H1 (cell line): ENCODE measurements at regions not wholly inside any gene's neighbourhood (a gene's known extent, or its start where the extent isn't known, plus 50 kb on each side); places are given as distances from the start of the nearest gene placed in this dataset.

Experiments used
- CTCF ChIP-seq, 3 experiments: IDR thresholded peaks; 1 replicate in 2 of 3; 2 replicates in 1 of 3; pipeline versions ENCODE4 v1.5.1 to v1.6.1; 2011; ENCODE audit warnings: low read length in 3 of 3, mild to moderate bottlenecking in 3 of 3, inconsistent platforms in 2 of 3, low read depth in 1 of 3, moderate library complexity in 1 of 3; ENCODE audit not compliant: insufficient read depth in 1 of 3; ENCODE audit errors: control extremely low read depth in 1 of 3
- EP300 ChIP-seq, 2 experiments: IDR thresholded peaks; 1 replicate in 1 of 2; 2 replicates in 1 of 2; pipeline ENCODE4 v1.6.1; 2011 to 2012; ENCODE audit warnings: low read depth in 2 of 2, low read length in 2 of 2, mild to moderate bottlenecking in 2 of 2, borderline replicate concordance in 1 of 2, inconsistent platforms in 1 of 2, moderate library complexity in 1 of 2
- POLR2A ChIP-seq, 2 experiments: IDR thresholded peaks; 1 replicate in 1 of 2; 2 replicates in 1 of 2; pipeline ENCODE4 v1.6.1; 2011; ENCODE audit warnings: low read depth in 2 of 2, low read length in 2 of 2, mild to moderate bottlenecking in 2 of 2; ENCODE audit errors: control extremely low read depth in 1 of 2

GRCh38 chr12:46893434-46893833 lies 67.6 kb upstream of the SLC38A4 start:
- TF ChIP-seq POLR2A (IDR thresholded peaks at IDR 0.05; ENCODE audit: control extremely low read depth in 1 of 2, low read depth in 2 of 2, low read length in 2 of 2), result no peak
- TF ChIP-seq CTCF (IDR thresholded peaks at IDR 0.05; ENCODE audit: control extremely low read depth in 1 of 3, insufficient read depth in 1 of 3, low read depth in 1 of 3, low read length in 3 of 3), result no peak
- TF ChIP-seq EP300 (IDR thresholded peaks at IDR 0.05; ENCODE audit: borderline replicate concordance in 1 of 2, low read depth in 2 of 2, low read length in 2 of 2), result no peak
